Uterus (tissue), 3 donors: ENCODE measurements at regions not wholly inside any gene's neighbourhood (a gene's known extent, or its start where the extent isn't known, plus 50 kb on each side); places are given as distances from the start of the nearest gene placed in this dataset.
A peak's percentile ranks its signal among the peaks of the same experiment; 100 is the strongest.

Experiments used
- DNase-seq, 2 donors: peaks; one replicate each; pipeline ENCODE4 v3.0.0-alpha.2; 2019 to 2020
- H3K27ac ChIP-seq, 2 donors: fragments of 200-600 bp; sonication (generic); 1 replicate in 1 of 2; 2 replicates in 1 of 2; pipeline ENCODE4 v1.5.1; 2016 to 2018
- H3K27me3 ChIP-seq, 2 donors: fragments of 200-600 bp; sonication (generic); one replicate each; pipeline ENCODE4 v1.5.1; 2018 to 2019; ENCODE audit warnings: control low read depth in 1 of 2
- H3K36me3 ChIP-seq, 2 donors: fragments of 200-600 bp; sonication (generic); one replicate each; pipeline ENCODE4 v1.5.1; 2019; ENCODE audit warnings: control low read depth in 1 of 2
- H3K4me1 ChIP-seq, 2 donors: fragments of 200-600 bp; sonication (generic); one replicate each; pipeline ENCODE4 v1.5.1; 2018 to 2019; ENCODE audit warnings: control low read depth in 1 of 2
- H3K4me3 ChIP-seq, 2 donors: fragments of 200-600 bp; sonication (generic); 1 replicate in 1 of 2; 2 replicates in 1 of 2; pipeline ENCODE4 v1.5.1; 2018 to 2019; ENCODE audit warnings: mild to moderate bottlenecking in 1 of 2
- H3K9me3 ChIP-seq, 2 donors: fragments of 200-600 bp; sonication (generic); one replicate each; pipeline ENCODE4 v1.5.1; 2019; ENCODE audit warnings: control low read depth in 1 of 2
- CTCF ChIP-seq, 4 experiments: fragments of 200-600 bp in 2 of 4; fragments of 450-650 bp in 2 of 4; sonication (generic) in 2 of 4; IDR thresholded peaks; one replicate each; pipeline ENCODE4 v1.5.1; 2016 to 2019; ENCODE audit warnings: antibody characterized with exemption in 4 of 4, mild to moderate bottlenecking in 2 of 4, moderate library complexity in 1 of 4
- POLR2A ChIP-seq, 2 donors: fragments of 450-650 bp; IDR thresholded peaks; one replicate each; pipeline ENCODE4 v1.6.1; 2016; ENCODE audit warnings: antibody characterized with exemption in 2 of 2, mild to moderate bottlenecking in 1 of 2, moderate library complexity in 1 of 2
- intact Hi-C: fragments of 100-400 bp; cut with DNase I; formaldehyde crosslinking; loops from one replicate; pipeline ENCODE4 v1.15.1; 2023; ENCODE audit warnings: low total_unique reads
- donor health status: DM: yes; HTN: yes; CAD: no.

- TF ChIP-seq POLR2A (IDR thresholded peaks at IDR 0.05) (no peak), CTCF (IDR thresholded peaks at IDR 0.05) (no peak)
- H3K27ac ChIP-seq: no peak overlapping the region
- no peak for DNase-seq
- no peaks in the 10 kb centered on the region for H3K36me3 ChIP-seq
- H3K27me3 ChIP-seq: no peaks in the 10 kb centered on the region
- H3K4me3 ChIP-seq: no peak overlapping the region
- H3K9me3 ChIP-seq: no peaks in the 10 kb centered on the region
- H3K4me1 ChIP-seq: peaks cover 9 to 11% of the 10 kb centered on the region in 2 donors
- intact Hi-C loops: no loop called here
Observed at GRCh38 chr13:40061466-40062450, 406.3 kb downstream of the COG6 start.

GRCh38 chr13:40063278-40063698 is 407.8 kb downstream of the COG6 start:
- Histone ChIP-seq H3K9me3 (no peaks in the 10 kb centered on the region), H3K4me3 (no peak overlapping the region), H3K27ac (peak overlapping the region; percentile 36 to 62), H3K27me3 (no peaks in the 10 kb centered on the region), H3K36me3 (no peaks in the 10 kb centered on the region), H3K4me1 (peaks cover 9 to 11% of the 10 kb centered on the region in 2 donors)
- DNase-seq: peak in 1 of 2 donors; percentile 25
- intact Hi-C loops: no loop called here
- no peak for TF ChIP-seq CTCF (IDR thresholded peaks at IDR 0.05)
- TF ChIP-seq POLR2A (IDR thresholded peaks at IDR 0.05): no peak

- Histone ChIP-seq H3K4me1 (peaks cover 9 to 11% of the 10 kb centered on the region in 2 donors), H3K9me3 (no peaks in the 10 kb centered on the region), H3K36me3 (no peaks in the 10 kb centered on the region), H3K27me3 (no peaks in the 10 kb centered on the region), H3K4me3 (no peak overlapping the region), H3K27ac (peak overlapping the region; percentile 36 to 62)
- intact Hi-C loops: no loop called here
- DNase-seq: no peak
- no peak for TF ChIP-seq POLR2A (IDR thresholded peaks at IDR 0.05)
- TF ChIP-seq CTCF (IDR thresholded peaks at IDR 0.05): no peak
Observed at GRCh38 chr13:40063703-40064102, 408.2 kb downstream of the COG6 start.

- H3K4me1 ChIP-seq: peaks cover 9 to 11% of the 10 kb centered on the region in 2 donors
- intact Hi-C loops: no loop called here
- H3K4me3 ChIP-seq: no peak overlapping the region
- no peaks in the 10 kb centered on the region for H3K27me3 ChIP-seq
- H3K36me3 ChIP-seq: no peaks in the 10 kb centered on the region
- TF ChIP-seq CTCF (IDR thresholded peaks at IDR 0.05): no peak
- no peak for TF ChIP-seq POLR2A (IDR thresholded peaks at IDR 0.05)
- H3K9me3 ChIP-seq: no peaks in the 10 kb centered on the region
- peak; percentile 54 to 82 for DNase-seq
- H3K27ac ChIP-seq: peak overlapping the region; percentile 36 to 62
Observed at GRCh38 chr13:40064154-40065097, 409.0 kb downstream of the COG6 start.
